DOHH2 (cell line): ENCODE measurements at regions not wholly inside any gene's neighbourhood (a gene's known extent, or its start where the extent isn't known, plus 50 kb on each side); places are given as distances from the start of the nearest gene placed in this dataset.

Experiments
- H3F3A ChIP-seq: fragments of 200-600 bp; sonication (generic), shearing (Covaris generic); 2 replicates; pipeline ENCODE4 v1.6.0; 2016; ENCODE audit warnings: antibody characterized with exemption, mild to moderate bottlenecking; ENCODE audit not compliant: control insufficient read depth, insufficient read depth
- H3K27ac ChIP-seq: fragments of 200-600 bp; sonication (generic); 2 replicates; pipeline ENCODE4 v1.5.1; 2014; ENCODE audit warnings: low read depth, mild to moderate bottlenecking, low read length, moderate library complexity
- H3K27me3 ChIP-seq: fragments of 200-600 bp; sonication (generic); 2 replicates; pipeline ENCODE4 v1.6.1; 2014; ENCODE audit warnings: mild to moderate bottlenecking, low read length, mixed read lengths; ENCODE audit not compliant: control insufficient read depth
- H3K36me3 ChIP-seq: fragments of 200-600 bp; sonication (generic); 2 replicates; pipeline ENCODE4 v1.6.1; 2014; ENCODE audit warnings: mild to moderate bottlenecking, low read length, moderate library complexity, mixed read lengths; ENCODE audit not compliant: control insufficient read depth
- H3K4me1 ChIP-seq: fragments of 200-600 bp; sonication (generic); 2 replicates; pipeline ENCODE4 v1.6.1; 2014; ENCODE audit warnings: mild to moderate bottlenecking, low read length, mixed read lengths; ENCODE audit not compliant: control insufficient read depth
- H3K4me2 ChIP-seq: fragments of 200-600 bp; sonication (generic); 2 replicates; pipeline ENCODE4 v1.6.0; 2014; ENCODE audit warnings: mild to moderate bottlenecking, low read length, moderate library complexity
- H3K4me3 ChIP-seq: fragments of 200-600 bp; sonication (generic); 2 replicates; pipeline ENCODE4 v1.5.1; 2014; ENCODE audit warnings: mild to moderate bottlenecking, low read length, mixed read lengths
- H3K79me2 ChIP-seq: fragments of 200-600 bp; sonication (generic); 2 replicates; pipeline ENCODE4 v1.6.1; 2014; ENCODE audit warnings: mild to moderate bottlenecking, low read length, mixed read lengths; ENCODE audit not compliant: control insufficient read depth
- H3K9me2 ChIP-seq: fragments of 200-600 bp; sonication (generic); replicated peaks from 2 replicates; pipeline ENCODE4 v1.6.1; 2014; ENCODE audit warnings: mild to moderate bottlenecking, low read length, mixed read lengths; ENCODE audit not compliant: control insufficient read depth
- H3K9me3 ChIP-seq: fragments of 200-600 bp; sonication (generic); 2 replicates; pipeline ENCODE4 v1.6.1; 2014; ENCODE audit warnings: antibody characterized with exemption, low read length, mixed read lengths; ENCODE audit not compliant: control insufficient read depth, insufficient read depth
- H4K20me1 ChIP-seq: fragments of 200-600 bp; sonication (generic); 2 replicates; pipeline ENCODE4 v1.6.0; 2014; ENCODE audit warnings: low read depth, mild to moderate bottlenecking, antibody characterized with exemption, low read length, moderate library complexity; ENCODE audit not compliant: control insufficient read depth, insufficient read depth
- EZH2phosphoT487 ChIP-seq: fragments of 200-600 bp; sonication (generic); IDR thresholded peaks from 2 replicates; pipeline ENCODE4 v1.6.1; 2017; ENCODE audit warnings: borderline replicate concordance, mild to moderate bottlenecking, antibody characterized with exemption, low read length, moderate library complexity, mixed read lengths
- TF ChIP-seq, protein P1 (sequence below): fragments of 200-600 bp; sonication (generic); IDR thresholded peaks from one replicate; pipeline ENCODE4 v1.5.1; 2014; ENCODE audit warnings: antibody characterized with exemption, mild to moderate bottlenecking, low read depth, low read length; ENCODE audit not compliant: poor library complexity, severe bottlenecking

GRCh38 chr10:78820007-78820362, 248.8 kb upstream of the ZMIZ1 start:
- Histone ChIP-seq H3K79me2 (no peaks in the 10 kb centered on the region), H3K4me2 (no peak overlapping the region), H3K36me3 (no peaks in the 10 kb centered on the region), H3K4me3 (no peak overlapping the region), H3F3A (no peaks in the 10 kb centered on the region), H3K9me2 (no peaks in the 10 kb centered on the region), H3K27me3 (peaks cover 3% of the 10 kb centered on the region; the same call in 1 of the 2 replicates), H3K4me1 (no peaks in the 10 kb centered on the region), H3K9me3 (no peaks in the 10 kb centered on the region), H3K27ac (no peak overlapping the region), H4K20me1 (no peaks in the 10 kb centered on the region)
- TF ChIP-seq, protein P1, sequence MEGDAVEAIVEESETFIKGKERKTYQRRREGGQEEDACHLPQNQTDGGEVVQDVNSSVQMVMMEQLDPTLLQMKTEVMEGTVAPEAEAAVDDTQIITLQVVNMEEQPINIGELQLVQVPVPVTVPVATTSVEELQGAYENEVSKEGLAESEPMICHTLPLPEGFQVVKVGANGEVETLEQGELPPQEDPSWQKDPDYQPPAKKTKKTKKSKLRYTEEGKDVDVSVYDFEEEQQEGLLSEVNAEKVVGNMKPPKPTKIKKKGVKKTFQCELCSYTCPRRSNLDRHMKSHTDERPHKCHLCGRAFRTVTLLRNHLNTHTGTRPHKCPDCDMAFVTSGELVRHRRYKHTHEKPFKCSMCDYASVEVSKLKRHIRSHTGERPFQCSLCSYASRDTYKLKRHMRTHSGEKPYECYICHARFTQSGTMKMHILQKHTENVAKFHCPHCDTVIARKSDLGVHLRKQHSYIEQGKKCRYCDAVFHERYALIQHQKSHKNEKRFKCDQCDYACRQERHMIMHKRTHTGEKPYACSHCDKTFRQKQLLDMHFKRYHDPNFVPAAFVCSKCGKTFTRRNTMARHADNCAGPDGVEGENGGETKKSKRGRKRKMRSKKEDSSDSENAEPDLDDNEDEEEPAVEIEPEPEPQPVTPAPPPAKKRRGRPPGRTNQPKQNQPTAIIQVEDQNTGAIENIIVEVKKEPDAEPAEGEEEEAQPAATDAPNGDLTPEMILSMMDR, result no peak
- TF ChIP-seq EZH2phosphoT487, result no peak

DNA sequence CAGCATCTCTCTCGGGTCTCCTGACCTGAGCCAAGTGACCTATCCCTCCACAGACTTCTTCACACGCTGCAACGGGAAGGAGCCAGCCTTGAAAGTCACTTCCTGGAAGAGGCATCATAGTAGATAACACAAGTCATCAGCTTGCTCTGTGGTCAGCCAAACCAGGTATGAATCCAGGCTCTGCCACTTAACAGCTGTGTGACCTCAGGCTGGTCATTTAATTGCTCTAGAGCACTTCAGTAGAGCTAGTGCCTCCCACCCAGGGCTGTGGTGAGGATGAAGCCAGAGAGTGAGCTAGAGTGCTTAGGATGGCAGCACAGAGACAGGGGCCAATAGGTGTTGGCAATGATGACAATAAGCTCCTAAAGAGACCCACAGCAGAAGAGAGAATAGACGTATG, 247.7 kb upstream of the ZMIZ1 start:
- no peaks in the 10 kb centered on the region for H3K9me2 ChIP-seq
- H3K9me3 ChIP-seq, result no peaks in the 10 kb centered on the region
- no peaks in the 10 kb centered on the region for H3F3A ChIP-seq
- no peaks in the 10 kb centered on the region for H4K20me1 ChIP-seq
- TF ChIP-seq, protein P1, result no peak
- no peak for TF ChIP-seq EZH2phosphoT487
- H3K4me2 ChIP-seq, result no peak overlapping the region
- no peaks in the 10 kb centered on the region for H3K79me2 ChIP-seq
- H3K36me3 ChIP-seq, result no peaks in the 10 kb centered on the region
- H3K27me3 ChIP-seq, result peaks cover 3% of the 10 kb centered on the region; the same call in 1 of the 2 replicates
- H3K27ac ChIP-seq, result no peak overlapping the region
- no peaks in the 10 kb centered on the region for H3K4me1 ChIP-seq
- H3K4me3 ChIP-seq, result no peak overlapping the region

DNA sequence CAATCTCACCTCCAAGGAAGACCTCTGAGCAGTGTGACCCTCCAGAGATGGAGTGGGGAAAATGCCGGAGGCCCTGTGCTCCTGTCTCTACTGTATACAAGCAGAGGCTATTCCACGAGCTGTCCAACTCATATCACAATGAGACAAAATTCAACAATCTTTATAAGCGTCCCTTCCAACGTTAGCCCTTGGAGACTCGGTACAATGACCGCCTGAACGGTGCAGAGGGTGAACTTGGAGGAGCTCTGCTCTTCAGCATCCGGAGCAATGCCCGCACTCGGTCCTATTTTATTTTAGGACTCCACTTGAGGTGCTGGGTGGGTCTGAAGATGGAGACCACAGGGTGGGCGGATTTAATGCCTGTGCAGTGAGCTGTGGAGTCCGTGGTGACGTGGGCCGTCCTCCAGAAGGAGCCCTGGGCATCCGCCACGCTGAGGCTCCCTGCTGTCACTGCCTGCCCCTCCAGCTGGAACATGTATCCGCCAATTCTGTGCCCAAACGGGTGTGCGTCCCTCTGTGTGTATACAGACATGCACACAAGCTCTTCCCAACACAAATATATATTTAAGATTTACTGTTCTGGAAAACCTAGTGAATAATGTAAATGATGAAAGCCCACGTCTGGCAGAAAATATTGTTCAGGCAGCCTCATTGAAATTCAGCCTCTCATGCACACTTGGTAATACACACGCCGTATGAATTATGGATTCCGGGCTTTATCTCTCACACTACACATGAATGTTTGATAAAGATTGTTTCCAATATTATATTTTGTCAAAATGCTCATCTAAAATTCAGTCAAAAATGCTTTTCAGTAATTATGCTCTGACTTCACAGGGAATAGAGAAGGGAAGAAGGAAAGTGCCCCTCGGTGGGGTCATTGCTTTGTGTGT, 239.9 kb upstream of the ZMIZ1 start:
- Histone ChIP-seq H4K20me1 (no peaks in the 10 kb centered on the region), H3K4me2 (no peak overlapping the region), H3K36me3 (no peaks in the 10 kb centered on the region), H3F3A (no peaks in the 10 kb centered on the region), H3K4me3 (no peak overlapping the region), H3K27me3 (no peaks in the 10 kb centered on the region), H3K4me1 (no peaks in the 10 kb centered on the region), H3K27ac (no peak overlapping the region), H3K9me3 (no peaks in the 10 kb centered on the region), H3K79me2 (no peaks in the 10 kb centered on the region), H3K9me2 (no peaks in the 10 kb centered on the region)
- TF ChIP-seq, protein P1, result no peak
- TF ChIP-seq EZH2phosphoT487, result no peak
